Iris pigment epithelial cell (primary cell): ENCODE measurements at regions not wholly inside any gene's neighbourhood (a gene's known extent, or its start where the extent isn't known, plus 50 kb on each side); places are given as distances from the start of the nearest gene placed in this dataset.

Experiments
- DNase-seq: peaks from one replicate; pipeline ENCODE4 v3.0.0-alpha.2; 2011; ENCODE audit warnings: low read depth

- no peak for DNase-seq
These were observed 1106.0 kb downstream of the BCL11B start for GRCh38 chr14:98165976-98166375.

- no peak for DNase-seq
These were observed 1104.7 kb downstream of the BCL11B start for GRCh38 chr14:98167275-98167674.

- no peak for DNase-seq
These were observed 1104.3 kb downstream of the BCL11B start for GRCh38 chr14:98167705-98168104.

- DNase-seq: no peak
These were observed 1103.6 kb downstream of the BCL11B start for GRCh38 chr14:98168211-98168985.

- no peak for DNase-seq
These were observed 1102.8 kb downstream of the BCL11B start for GRCh38 chr14:98169170-98169587.

GRCh38 chr14:98170575-98170974 lies 1101.4 kb downstream of the BCL11B start:
- DNase-seq: no peak

GRCh38 chr14:98171654-98172053 lies 1100.3 kb downstream of the BCL11B start:
- no peak for DNase-seq

- DNase-seq: no peak
These were observed 1099.7 kb downstream of the BCL11B start for GRCh38 chr14:98172243-98172778.

- DNase-seq: no peak
These were observed 1098.7 kb downstream of the BCL11B start for GRCh38 chr14:98173305-98173704.

GRCh38 chr14:98174041-98174440 lies 1098.0 kb downstream of the BCL11B start:
- no peak for DNase-seq

GRCh38 chr14:98175436-98175835 lies 1096.6 kb downstream of the BCL11B start:
- DNase-seq: no peak

- DNase-seq: no peak
These were observed 1096.1 kb downstream of the BCL11B start for GRCh38 chr14:98175881-98176280.

- DNase-seq: no peak
These were observed 1095.1 kb downstream of the BCL11B start for GRCh38 chr14:98176892-98177291.

GRCh38 chr14:98177551-98177950 lies 1094.4 kb downstream of the BCL11B start:
- DNase-seq: no peak

- no peak for DNase-seq
These were observed 1090.8 kb downstream of the BCL11B start for GRCh38 chr14:98181241-98181640.

- no peak for DNase-seq
These were observed 1090.2 kb downstream of the BCL11B start for GRCh38 chr14:98181768-98182167.

GRCh38 chr14:98182393-98183055 lies 1089.5 kb downstream of the BCL11B start:
- DNase-seq: no peak

GRCh38 chr14:98183556-98183955 lies 1088.4 kb downstream of the BCL11B start:
- DNase-seq: no peak

- no peak for DNase-seq
These were observed 1087.5 kb downstream of the BCL11B start for GRCh38 chr14:98184457-98184856.

GRCh38 chr14:98185036-98185435 lies 1087.0 kb downstream of the BCL11B start:
- DNase-seq: no peak

- no peak for DNase-seq
These were observed 1085.9 kb downstream of the BCL11B start for GRCh38 chr14:98186140-98186539.

GRCh38 chr14:98187281-98187680 lies 1084.7 kb downstream of the BCL11B start:
- no peak for DNase-seq

GRCh38 chr14:98189062-98189461 lies 1082.9 kb downstream of the BCL11B start:
- no peak for DNase-seq
